ENCODE measurements at regions not wholly inside any gene's neighbourhood (a gene's known extent, or its start where the extent isn't known, plus 50 kb on each side); places are given as distances from the start of the nearest gene placed in this dataset.

GRCh38 chr9:23145467-23145866 is 680.6 kb downstream of the ELAVL2 start:
- no peak overlapping the region for H3K27ac ChIP-seq
- no peak for DNase-seq (ENCODE audit: extremely low spot score in 2 of 2)
- TF ChIP-seq POLR2AphosphoS5 (IDR thresholded peaks at IDR 0.05; ENCODE audit: insufficient read depth in 1 of 2, low read depth in 1 of 2) (no peak), CTCF (IDR thresholded peaks at IDR 0.05) (no peak), POLR2A (IDR thresholded peaks at IDR 0.05) (no peak)
- intact Hi-C loops (cut with DNase I) = no loop called here
- H3K9me3 ChIP-seq = no peaks in the 10 kb centered on the region
- H3K27me3 ChIP-seq = no peaks in the 10 kb centered on the region
- no peak overlapping the region for H3K4me3 ChIP-seq
- H3K4me1 ChIP-seq = no peaks in the 10 kb centered on the region
- H3K36me3 ChIP-seq = no peaks in the 10 kb centered on the region

GRCh38 chr9:23153058-23153457 is 673.0 kb downstream of the ELAVL2 start:
- Histone ChIP-seq H3K36me3 (no peaks in the 10 kb centered on the region), H3K9me3 (no peaks in the 10 kb centered on the region), H3K4me3 (no peak overlapping the region), H3K27ac (no peak overlapping the region), H3K4me1 (no peaks in the 10 kb centered on the region), H3K27me3 (no peaks in the 10 kb centered on the region)
- TF ChIP-seq POLR2A (IDR thresholded peaks at IDR 0.05) = no peak
- TF ChIP-seq POLR2AphosphoS5 (IDR thresholded peaks at IDR 0.05; ENCODE audit: insufficient read depth in 1 of 2, low read depth in 1 of 2) = no peak
- no peak for TF ChIP-seq CTCF (IDR thresholded peaks at IDR 0.05)
- DNase-seq (ENCODE audit: extremely low spot score in 2 of 2) = no peak
- intact Hi-C loops (cut with DNase I) = no loop called here

- no peaks in the 10 kb centered on the region for H3K4me1 ChIP-seq
- DNase-seq (ENCODE audit: extremely low spot score in 2 of 2) = no peak
- H3K9me3 ChIP-seq = no peaks in the 10 kb centered on the region
- intact Hi-C loops (cut with DNase I) = no loop called here
- H3K36me3 ChIP-seq = no peaks in the 10 kb centered on the region
- H3K27me3 ChIP-seq = no peaks in the 10 kb centered on the region
- TF ChIP-seq POLR2A (IDR thresholded peaks at IDR 0.05) (no peak), CTCF (IDR thresholded peaks at IDR 0.05) (no peak), POLR2AphosphoS5 (IDR thresholded peaks at IDR 0.05; ENCODE audit: insufficient read depth in 1 of 2, low read depth in 1 of 2) (no peak)
- no peak overlapping the region for H3K27ac ChIP-seq
- H3K4me3 ChIP-seq = no peak overlapping the region
Observed at GRCh38 chr9:23160491-23160890, 665.5 kb downstream of the ELAVL2 start.

- Histone ChIP-seq H3K27ac (no peak overlapping the region), H3K36me3 (no peaks in the 10 kb centered on the region), H3K4me3 (no peak overlapping the region), H3K4me1 (no peaks in the 10 kb centered on the region), H3K9me3 (no peaks in the 10 kb centered on the region), H3K27me3 (no peaks in the 10 kb centered on the region)
- no peak for DNase-seq (ENCODE audit: extremely low spot score in 2 of 2)
- intact Hi-C loops (cut with DNase I) = no loop called here
- TF ChIP-seq CTCF (IDR thresholded peaks at IDR 0.05) (no peak), POLR2A (IDR thresholded peaks at IDR 0.05) (no peak), POLR2AphosphoS5 (IDR thresholded peaks at IDR 0.05; ENCODE audit: insufficient read depth in 1 of 2, low read depth in 1 of 2) (no peak)
Observed at GRCh38 chr9:23160952-23161469, 665.0 kb downstream of the ELAVL2 start.

GRCh38 chr9:23162789-23163188 is 663.3 kb downstream of the ELAVL2 start:
- no peak overlapping the region for H3K4me3 ChIP-seq
- no peak for DNase-seq (ENCODE audit: extremely low spot score in 2 of 2)
- no peak for TF ChIP-seq POLR2A (IDR thresholded peaks at IDR 0.05)
- no peak for TF ChIP-seq CTCF (IDR thresholded peaks at IDR 0.05)
- TF ChIP-seq POLR2AphosphoS5 (IDR thresholded peaks at IDR 0.05; ENCODE audit: insufficient read depth in 1 of 2, low read depth in 1 of 2) = no peak
- intact Hi-C loops (cut with DNase I) = no loop called here
- no peaks in the 10 kb centered on the region for H3K36me3 ChIP-seq
- no peaks in the 10 kb centered on the region for H3K27me3 ChIP-seq
- H3K4me1 ChIP-seq = no peaks in the 10 kb centered on the region
- no peak overlapping the region for H3K27ac ChIP-seq
- H3K9me3 ChIP-seq = no peaks in the 10 kb centered on the region

Data from vagina (tissue), 2 donors.